Motor neuron (in vitro differentiated cells): ENCODE measurements at regions not wholly inside any gene's neighbourhood (a gene's known extent, or its start where the extent isn't known, plus 50 kb on each side); places are given as distances from the start of the nearest gene placed in this dataset.
A peak's percentile ranks its signal among the peaks of the same experiment; 100 is the strongest.

Experiments used
- ATAC-seq, 8 experiments: fragments of 200-7000 bp; cut with Tn5 transposase; replicated peaks in 6 of 8; 2 replicates each; pipeline ENCODE4 v1.8.0; 2021; ENCODE audit warnings: mild to moderate bottlenecking in 8 of 8, moderate library complexity in 8 of 8
- H3K27ac ChIP-seq, 2 donors: fragments of 250-450 bp; sonication (Bioruptor Pico); 2 replicates each; pipeline ENCODE4 v1.9.0; 2021; ENCODE audit warnings: antibody characterized with exemption in 2 of 2, mild to moderate bottlenecking in 2 of 2, moderate library complexity in 1 of 2
- H3K4me1 ChIP-seq, 2 donors: fragments of 250-450 bp; sonication (Bioruptor Pico); replicated peaks in 1 of 2; 2 replicates each; pipeline ENCODE4 v1.6.1; 2021; ENCODE audit warnings: antibody characterized with exemption in 2 of 2, mild to moderate bottlenecking in 2 of 2, moderate library complexity in 1 of 2
- H3K4me3 ChIP-seq, 5 donors: fragments of 250-450 bp; sonication (Bioruptor Pico); 2 replicates each; pipeline ENCODE4 v1.9.0; 2021; ENCODE audit warnings: antibody characterized with exemption in 5 of 5, mild to moderate bottlenecking in 5 of 5, moderate library complexity in 4 of 5
- WGBS, 10 experiments: fragments of 450-650 bp; shearing (Covaris generic); methylation state at CpG; one replicate each; pipeline ENCODE4 v1.0.0; 2022; 5-methylcytosine and 5-hydroxymethylcytosine counted together
- in situ Hi-C, 9 experiments: fragments of 400-800 bp; cut with MboI; loops; one replicate each; pipeline ENCODE4 v1.15.0; 2021; ENCODE audit warnings: low sequenced_read_pairs in 9 of 9, low pct_unique_long_range_greater_than_20kb in 2 of 9; ENCODE audit not compliant: unreplicated experiment in 9 of 9

DNA sequence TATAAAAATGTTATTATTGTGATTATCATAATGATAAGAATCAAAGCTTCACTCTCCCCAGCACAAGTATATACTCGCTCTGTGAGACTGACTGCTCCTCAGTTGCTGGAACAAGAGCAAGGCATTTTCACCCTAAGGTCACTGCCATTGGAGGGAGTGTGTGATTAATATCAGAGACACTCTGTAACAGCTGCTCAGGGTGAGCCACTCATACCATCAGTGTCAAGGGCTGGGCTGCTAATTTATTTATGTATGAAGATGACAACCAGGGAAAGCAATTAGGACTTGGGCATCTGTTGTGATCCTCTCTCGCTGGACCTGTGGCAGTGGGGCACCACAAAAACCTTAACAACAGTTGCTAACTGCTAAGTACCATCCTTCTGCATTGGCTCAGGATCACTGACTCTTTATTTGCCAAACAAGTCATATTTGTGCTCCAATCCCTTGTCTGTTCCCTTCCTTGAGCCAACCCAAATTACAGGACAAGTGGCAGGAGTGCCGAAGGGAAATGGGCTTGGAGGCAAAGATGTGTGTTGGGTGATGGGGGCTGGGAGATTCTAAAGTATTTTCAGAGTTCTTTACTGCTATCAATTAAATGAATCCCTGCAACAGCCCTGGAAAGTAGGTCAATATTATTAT is 297.5 kb upstream of the STT3B start:
- peaks cover 24 to 27% of the 10 kb centered on the region in 2 donors for H3K4me1 ChIP-seq
- 0 to 70% (median 55%) methylated on average over 1 to 2 of the region's 3 CpGs; no CpG with 5 or more reads in 4 of the 10 experiments for WGBS, 10 experiments
- in situ Hi-C loops = no loop called here
- peak; percentile 53 to 98 (median 79) for ATAC-seq
- H3K27ac ChIP-seq = no peak overlapping the region
- H3K4me3 ChIP-seq = no peak overlapping the region

GRCh38 chr3:31237887-31238286 is 294.8 kb upstream of the STT3B start:
- in situ Hi-C loops = no loop called here
- peak in 2 of 8 experiments; percentile 26 to 45 for ATAC-seq
- 16 to 80% (median 66%) methylated on average over 1 to 4 of the region's 4 CpGs; no CpG with 5 or more reads in 1 of the 10 experiments for WGBS, 10 experiments
- H3K4me3 ChIP-seq = no peak overlapping the region
- H3K4me1 ChIP-seq = peaks cover 24 to 31% of the 10 kb centered on the region in 2 donors
- no peak overlapping the region for H3K27ac ChIP-seq

- Histone ChIP-seq H3K27ac (no peak overlapping the region), H3K4me3 (no peak overlapping the region), H3K4me1 (peaks cover 13 to 17% of the 10 kb centered on the region in 2 donors)
- in situ Hi-C loops = no loop called here
- WGBS, 10 experiments = 33 to 100% (median 89%) methylated on average over 1 to 5 of the region's 5 CpGs
- no peak for ATAC-seq
Observed at GRCh38 chr3:31240013-31240412, 292.7 kb upstream of the STT3B start.

- Histone ChIP-seq H3K4me3 (no peak overlapping the region), H3K27ac (no peak overlapping the region), H3K4me1 (peaks cover 9 to 12% of the 10 kb centered on the region in 2 donors)
- peak in 5 of 8 experiments; percentile 47 to 80 (median 68) for ATAC-seq
- in situ Hi-C loops = no loop called here
- WGBS, 10 experiments = 17 to 67% (median 43%) methylated on average over 1 of the region's 1 CpG; no CpG with 5 or more reads in 3 of the 10 experiments
Observed at GRCh38 chr3:31240466-31240865, 292.3 kb upstream of the STT3B start.

DNA sequence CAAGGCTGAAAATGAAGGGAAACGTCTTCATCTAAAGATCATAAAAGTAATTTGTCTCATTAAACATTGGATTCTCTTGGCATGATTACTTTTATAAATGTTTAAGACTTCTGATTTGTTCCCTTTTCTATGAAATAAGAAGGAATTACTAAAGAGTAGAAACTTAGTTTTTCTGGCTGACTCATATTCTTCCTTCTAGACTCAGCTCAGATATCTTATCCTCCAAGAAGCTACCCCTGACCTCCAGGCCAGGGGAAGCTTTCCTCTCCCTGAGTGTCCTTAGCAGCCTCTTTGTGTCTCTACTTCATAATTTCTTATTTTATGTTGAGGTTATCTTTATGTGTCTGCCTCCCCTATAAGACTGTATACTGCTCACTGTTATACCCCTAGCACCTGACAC is 291.9 kb upstream of the STT3B start:
- Histone ChIP-seq H3K27ac (no peak overlapping the region), H3K4me3 (no peak overlapping the region), H3K4me1 (peaks cover 7 to 11% of the 10 kb centered on the region in 2 donors)
- in situ Hi-C loops = no loop called here
- ATAC-seq = no peak
- 20 to 100% (median 80%) methylated on average over 1 of the region's 1 CpG; no CpG with 5 or more reads in 3 of the 10 experiments for WGBS, 10 experiments

GRCh38 chr3:31241533-31241932 is 291.2 kb upstream of the STT3B start:
- 17 to 100% (median 60%) methylated on average over 1 to 2 of the region's 3 CpGs; no CpG with 5 or more reads in 5 of the 10 experiments for WGBS, 10 experiments
- ATAC-seq = no peak
- H3K27ac ChIP-seq = no peak overlapping the region
- H3K4me1 ChIP-seq = peaks cover 7 to 11% of the 10 kb centered on the region in 2 donors
- no peak overlapping the region for H3K4me3 ChIP-seq
- in situ Hi-C loops = no loop called here

GRCh38 chr3:31242026-31242960 is 290.4 kb upstream of the STT3B start:
- WGBS, 10 experiments = 39 to 100% (median 74%) methylated on average over 1 to 3 of the region's 3 CpGs
- in situ Hi-C loops = no loop called here
- peak in 3 of 8 experiments; percentile 19 to 57 (median 57) for ATAC-seq
- Histone ChIP-seq H3K4me1 (peaks cover 4 to 11% of the 10 kb centered on the region in 2 donors), H3K27ac (no peak overlapping the region), H3K4me3 (no peak overlapping the region)

GRCh38 chr3:31244929-31245817 is 287.6 kb upstream of the STT3B start:
- in situ Hi-C loops = no loop called here
- 55 to 100% (median 87%) methylated on average over 2 to 6 of the region's 6 CpGs for WGBS, 10 experiments
- ATAC-seq = peak in 1 of 8 experiments; percentile 37

GRCh38 chr3:31246293-31247062 is 286.2 kb upstream of the STT3B start:
- ATAC-seq = no peak
- Histone ChIP-seq H3K4me1 (peaks cover 0 to 7% of the 10 kb centered on the region in 2 donors), H3K4me3 (no peak overlapping the region), H3K27ac (no peak overlapping the region)
- WGBS, 10 experiments = 0 to 93% (median 20%) methylated on average over 1 to 2 of the region's 2 CpGs; no CpG with 5 or more reads in 3 of the 10 experiments
- in situ Hi-C loops = no loop called here

More at GRCh38 chr3:31244929-31245817, 287.6 kb upstream of the STT3B start:
- Histone ChIP-seq H3K27ac (no peak overlapping the region), H3K4me1 (peaks cover 4 to 7% of the 10 kb centered on the region in 2 donors), H3K4me3 (no peak overlapping the region)

DNA sequence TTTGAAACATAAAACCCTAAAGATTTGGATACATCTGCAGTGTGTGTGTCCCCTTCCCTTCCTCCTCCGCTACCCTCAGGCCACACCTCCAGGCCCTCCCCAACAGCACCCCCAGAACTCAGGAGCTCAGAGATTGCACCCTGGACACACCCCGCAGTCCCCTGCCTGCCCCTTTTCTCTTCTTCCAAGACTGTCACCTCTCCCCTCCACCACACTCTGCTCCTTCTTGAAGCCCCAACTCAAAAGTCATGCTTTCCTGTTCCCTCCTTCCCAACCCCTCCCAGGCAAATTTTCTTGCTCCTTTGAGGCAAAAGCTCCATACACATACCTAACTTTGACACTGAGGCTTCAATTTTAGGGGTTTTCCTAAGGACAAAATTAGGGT is 285.7 kb upstream of the STT3B start:
- ATAC-seq = no peak
- H3K27ac ChIP-seq = no peak overlapping the region
- H3K4me1 ChIP-seq = peaks cover 0 to 7% of the 10 kb centered on the region in 2 donors
- WGBS, 10 experiments = 100% methylated on average over 1 of the region's 2 CpGs; no CpG with 5 or more reads in 9 of the 10 experiments
- in situ Hi-C loops = no loop called here
- H3K4me3 ChIP-seq = no peak overlapping the region

DNA sequence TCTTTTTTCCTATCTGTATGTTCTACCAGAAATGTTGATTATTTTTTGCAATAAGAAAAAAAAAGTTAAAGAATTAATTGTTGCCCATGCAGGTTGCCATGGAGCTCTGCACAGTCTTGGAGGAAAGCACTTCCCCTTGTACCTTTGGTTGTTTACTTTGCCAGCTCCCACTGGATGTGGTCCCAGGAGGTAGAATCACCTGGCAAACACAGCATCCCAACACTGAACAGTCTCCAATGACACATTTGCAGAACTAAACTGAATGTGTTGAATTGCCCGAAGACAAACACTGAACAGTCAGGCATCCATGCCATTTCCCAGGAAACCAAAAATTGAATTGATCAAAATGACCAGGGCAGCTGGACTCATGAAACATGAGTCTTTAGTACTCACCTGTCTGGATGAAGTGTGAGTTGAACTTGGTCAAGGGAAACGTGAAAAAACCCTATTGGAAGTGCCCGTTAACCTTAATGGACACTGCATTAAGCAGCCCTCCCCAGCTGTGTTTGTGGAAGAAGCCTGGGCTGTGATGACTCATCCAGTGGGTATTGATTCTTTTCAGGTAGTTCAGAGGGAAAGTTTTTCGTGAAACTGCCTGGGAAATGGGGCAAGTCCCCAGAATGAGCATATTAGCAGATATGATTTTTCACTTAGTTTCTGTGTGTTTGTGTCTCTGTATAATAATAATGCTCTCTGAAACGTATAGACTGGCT is 284.7 kb upstream of the STT3B start:
- H3K27ac ChIP-seq = no peak overlapping the region
- WGBS, 10 experiments = 25 to 83% (median 64%) methylated on average over 1 to 5 of the region's 5 CpGs; no CpG with 5 or more reads in 2 of the 10 experiments
- no peak overlapping the region for H3K4me3 ChIP-seq
- peaks cover 0 to 4% of the 10 kb centered on the region in 2 donors for H3K4me1 ChIP-seq
- in situ Hi-C loops = no loop called here
- ATAC-seq = peak in 4 of 8 experiments; percentile 38 to 63 (median 52)
